GM18870 (cell line): ENCODE measurements at regions not wholly inside any gene's neighbourhood (a gene's known extent, or its start where the extent isn't known, plus 50 kb on each side); places are given as distances from the start of the nearest gene placed in this dataset.

Experiments
- ATAC-seq: cut with Tn5 transposase; IDR thresholded peaks from one replicate; pipeline ENCODE4 v1.9.1; 2021; ENCODE audit warnings: moderate library complexity; ENCODE audit not compliant: unreplicated experiment

- no peak for ATAC-seq
These were observed 266.8 kb downstream of the NEDD1 start for GRCh38 chr12:97173688-97174410.

GRCh38 chr12:97177481-97177880 is 270.4 kb downstream of the NEDD1 start:
- ATAC-seq: no peak

- no peak for ATAC-seq
These were observed 274.7 kb downstream of the NEDD1 start for GRCh38 chr12:97181571-97182265.

- ATAC-seq: no peak
These were observed 275.7 kb downstream of the NEDD1 start for GRCh38 chr12:97182769-97183168.

GRCh38 chr12:97184127-97184773 is 277.2 kb downstream of the NEDD1 start:
- ATAC-seq: no peak

DNA sequence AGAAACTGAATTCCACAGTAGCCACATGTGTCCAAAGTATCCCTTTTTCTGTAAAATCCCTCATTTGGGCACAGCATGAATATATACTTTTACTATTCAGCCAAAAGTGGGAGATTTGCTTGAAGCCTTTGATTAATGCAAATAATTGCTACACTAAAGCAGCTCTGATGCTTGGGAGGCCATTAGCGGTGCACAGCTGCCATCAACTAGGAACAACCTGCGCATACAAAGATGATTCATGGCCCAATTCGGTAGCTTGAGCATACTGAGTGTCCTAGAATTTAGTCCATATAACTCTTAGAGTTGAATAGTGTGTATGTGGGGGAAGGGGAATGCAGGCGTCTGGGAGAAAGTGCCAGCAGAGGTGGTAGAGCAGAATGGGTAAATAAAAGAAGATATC is 277.0 kb upstream of the RMST start:
- no peak for ATAC-seq

DNA sequence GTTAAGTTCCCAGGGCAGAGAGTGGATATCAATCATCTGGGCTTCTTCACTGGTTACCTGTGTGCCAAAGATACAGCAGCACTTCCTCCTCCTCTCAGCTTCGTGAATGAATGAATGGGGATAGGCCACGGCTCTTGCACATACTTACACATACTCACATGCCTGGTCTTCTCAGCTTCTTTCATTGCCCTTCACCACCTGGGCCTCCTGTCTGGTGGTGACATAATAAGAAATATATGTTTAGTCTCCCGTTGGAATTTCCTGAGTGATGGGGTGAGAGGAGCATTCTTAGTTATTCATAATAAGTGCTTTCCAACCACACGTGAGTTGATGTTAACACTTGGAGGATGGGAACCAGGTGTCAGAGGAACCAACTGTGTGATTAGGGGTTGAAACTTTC is 268.1 kb upstream of the RMST start:
- ATAC-seq: no peak

GRCh38 chr12:97200181-97200580 is 262.4 kb upstream of the RMST start:
- no peak for ATAC-seq

GRCh38 chr12:97203408-97203807 is 259.2 kb upstream of the RMST start:
- ATAC-seq: no peak

DNA sequence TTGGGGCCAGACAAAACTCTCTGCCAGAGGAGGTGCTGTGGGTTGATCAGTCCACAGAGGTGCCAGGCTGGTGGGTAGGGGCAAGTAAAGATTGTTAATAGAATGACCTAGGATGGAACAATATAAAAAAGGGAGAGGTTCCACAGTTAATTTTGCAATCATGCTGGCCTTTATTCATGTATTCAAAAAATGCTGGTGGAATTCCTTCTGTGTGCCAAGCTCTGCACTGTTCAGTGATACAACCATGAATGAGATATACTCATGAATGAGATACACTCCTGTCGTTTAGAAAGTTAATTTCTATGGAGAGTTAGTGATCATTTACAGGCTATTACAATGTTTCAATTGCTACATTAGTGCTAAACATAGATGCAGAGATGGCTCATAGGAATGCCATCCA is 252.6 kb upstream of the RMST start:
- ATAC-seq: no peak

DNA sequence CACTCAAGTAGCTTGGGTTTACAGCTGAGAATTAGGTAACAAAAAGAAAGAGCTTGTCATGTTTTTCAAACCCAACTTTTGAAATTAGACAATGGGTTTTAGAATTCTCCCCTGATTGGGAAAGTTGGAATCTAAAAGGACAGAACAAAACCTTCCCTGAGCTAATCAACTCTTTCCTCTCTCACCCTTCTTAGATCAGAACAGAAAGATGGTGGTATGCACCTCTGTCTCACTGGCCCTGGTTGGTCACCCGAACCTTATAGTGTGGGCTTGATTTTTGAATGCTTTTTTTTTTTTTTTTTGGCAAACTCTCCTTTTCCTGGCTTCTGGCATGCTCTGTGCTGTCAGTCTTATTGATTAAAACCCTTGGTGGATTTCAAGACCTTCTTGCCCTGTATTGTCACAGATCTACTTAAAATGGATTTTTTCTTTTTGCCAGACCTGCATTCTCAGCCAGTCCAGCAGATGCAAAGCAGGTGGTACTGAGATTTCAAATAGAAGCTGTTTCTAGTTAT is 251.1 kb upstream of the RMST start:
- ATAC-seq: no peak

DNA sequence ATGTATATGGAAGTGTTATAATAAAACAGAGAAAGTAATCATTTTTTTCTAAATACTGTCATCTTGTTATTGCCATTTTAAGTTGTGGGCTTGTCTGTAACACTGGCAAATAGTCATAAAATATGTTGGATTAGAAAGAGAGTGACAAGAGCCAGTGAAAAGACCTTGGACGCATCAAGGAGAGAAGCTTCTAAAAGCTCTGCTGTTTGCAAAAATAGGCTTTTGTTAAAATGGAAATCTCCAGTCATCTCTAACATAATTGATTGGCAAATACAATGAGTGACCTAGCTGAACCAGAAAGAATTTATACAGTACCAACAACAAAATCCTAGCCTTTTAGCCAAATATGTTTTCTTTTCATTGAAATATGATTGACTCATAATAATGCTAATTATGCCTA is 245.8 kb upstream of the RMST start:
- no peak for ATAC-seq

- ATAC-seq: no peak
These were observed 240.2 kb upstream of the RMST start for GRCh38 chr12:97222391-97222790.

- ATAC-seq: no peak
These were observed 239.2 kb upstream of the RMST start for GRCh38 chr12:97223419-97223818.

DNA sequence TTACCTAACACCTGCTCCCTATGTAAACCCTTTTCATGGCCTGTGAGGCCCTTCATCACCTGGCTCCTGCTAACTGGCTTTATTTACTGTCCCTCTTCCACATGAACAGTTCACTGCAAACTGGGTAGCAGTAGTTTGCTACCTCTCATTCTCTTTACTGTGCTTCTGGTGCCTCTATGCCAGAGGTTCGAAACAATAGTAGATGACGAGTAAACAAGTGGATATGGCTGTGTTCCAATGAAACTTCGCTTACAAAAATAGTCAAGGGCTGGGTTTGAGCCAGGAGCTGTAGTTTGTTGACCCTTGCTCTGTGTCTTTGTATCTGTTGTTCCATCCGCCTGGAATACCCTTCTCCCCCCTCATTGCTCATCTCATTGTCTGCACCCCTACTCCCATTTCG is 233.6 kb upstream of the RMST start:
- no peak for ATAC-seq

- no peak for ATAC-seq
These were observed 227.5 kb upstream of the RMST start for GRCh38 chr12:97235102-97235501.

GRCh38 chr12:97246368-97246767 is 216.2 kb upstream of the RMST start:
- no peak for ATAC-seq

GRCh38 chr12:97250483-97250882 is 212.1 kb upstream of the RMST start:
- ATAC-seq: no peak

GRCh38 chr12:97257726-97258125 is 204.9 kb upstream of the RMST start:
- no peak for ATAC-seq

DNA sequence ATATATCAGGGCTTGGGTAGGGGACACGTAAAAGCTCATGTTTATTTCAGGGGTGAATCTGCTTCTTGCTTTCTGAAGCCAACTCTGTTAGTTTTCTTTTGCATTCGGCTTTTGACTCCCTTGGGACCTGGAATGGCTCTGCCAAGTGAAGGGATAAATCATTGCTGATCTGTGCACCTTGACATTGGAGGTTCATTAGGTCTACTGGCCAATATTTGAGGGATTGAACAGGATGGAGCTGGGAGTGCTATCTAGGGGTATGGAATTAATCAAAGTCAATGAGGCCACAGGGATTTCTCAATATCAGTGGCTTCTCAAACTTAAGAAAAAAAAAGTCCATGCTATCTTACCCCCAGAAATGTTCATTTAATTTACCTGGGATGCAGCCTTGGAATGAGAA is 203.5 kb upstream of the RMST start:
- ATAC-seq: no peak

- ATAC-seq: no peak
These were observed 201.8 kb upstream of the RMST start for GRCh38 chr12:97260786-97261185.

- no peak for ATAC-seq
These were observed 195.4 kb upstream of the RMST start for GRCh38 chr12:97267166-97267565.
